ENCODE measurements at regions not wholly inside any gene's neighbourhood (a gene's known extent, or its start where the extent isn't known, plus 50 kb on each side); places are given as distances from the start of the nearest gene placed in this dataset.

DNA sequence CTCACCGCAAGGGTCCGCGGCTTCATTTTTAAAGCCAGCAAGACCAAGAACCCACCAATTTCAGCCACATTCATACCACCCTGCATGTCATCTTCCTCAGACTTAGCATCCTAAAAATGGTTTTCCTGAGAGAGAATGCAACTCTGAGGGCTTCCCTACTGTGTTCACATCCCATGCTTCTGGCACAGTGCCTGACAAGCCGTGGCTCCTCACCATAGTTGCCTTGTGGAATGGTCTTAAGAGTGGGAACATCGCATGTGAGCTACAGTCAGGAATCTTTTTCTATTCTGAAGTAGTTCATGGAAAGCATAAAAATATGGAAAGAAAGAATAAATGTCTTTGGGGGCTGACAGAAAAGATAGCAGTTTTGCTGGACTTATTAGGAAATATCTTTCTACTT, 120.3 kb downstream of the RAP2B start:
- no peak overlapping the region for H3K4me3 ChIP-seq (ENCODE audit: low read depth, low read length)
- peak; percentile 38 for DNase-seq (ENCODE audit: low read depth)
- no peak for TF ChIP-seq CTCF (conservative IDR thresholded peaks at IDR 0.05; ENCODE audit: low read depth, low read length)

- TF ChIP-seq CTCF (conservative IDR thresholded peaks at IDR 0.05; ENCODE audit: low read depth, low read length): no peak
- no peak overlapping the region for H3K4me3 ChIP-seq (ENCODE audit: low read depth, low read length)
- peak; percentile 96 for DNase-seq (ENCODE audit: low read depth)
Measured at GRCh38 chr3:153284282-153284938, 122.4 kb downstream of the RAP2B start.

GRCh38 chr3:153285194-153285641, 123.2 kb downstream of the RAP2B start:
- peak; percentile 44 for TF ChIP-seq CTCF (conservative IDR thresholded peaks at IDR 0.05; ENCODE audit: low read depth, low read length)
- DNase-seq (ENCODE audit: low read depth): peak; percentile 69
- no peak overlapping the region for H3K4me3 ChIP-seq (ENCODE audit: low read depth, low read length)

DNA sequence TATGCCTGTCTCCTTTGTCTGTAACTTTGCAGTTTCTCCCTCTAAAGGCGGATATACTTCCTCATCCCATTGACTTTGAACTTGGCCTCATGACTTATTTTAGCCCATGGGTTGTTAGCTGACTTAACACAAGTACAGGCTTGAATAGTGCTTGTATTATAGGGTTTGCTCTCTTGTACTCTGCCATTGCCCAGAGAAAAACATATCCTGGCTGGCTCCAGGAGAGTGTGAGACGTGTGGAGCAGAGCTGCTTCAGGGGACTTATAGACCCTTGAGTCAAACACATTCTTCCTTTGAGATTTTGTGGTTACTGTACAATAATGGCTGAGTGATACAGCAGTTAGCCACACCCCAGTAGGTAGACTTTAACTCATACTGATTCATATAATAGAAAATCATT, 124.0 kb downstream of the RAP2B start:
- TF ChIP-seq CTCF (conservative IDR thresholded peaks at IDR 0.05; ENCODE audit: low read depth, low read length): no peak
- DNase-seq (ENCODE audit: low read depth): no peak
- H3K4me3 ChIP-seq (ENCODE audit: low read depth, low read length): no peak overlapping the region

DNA sequence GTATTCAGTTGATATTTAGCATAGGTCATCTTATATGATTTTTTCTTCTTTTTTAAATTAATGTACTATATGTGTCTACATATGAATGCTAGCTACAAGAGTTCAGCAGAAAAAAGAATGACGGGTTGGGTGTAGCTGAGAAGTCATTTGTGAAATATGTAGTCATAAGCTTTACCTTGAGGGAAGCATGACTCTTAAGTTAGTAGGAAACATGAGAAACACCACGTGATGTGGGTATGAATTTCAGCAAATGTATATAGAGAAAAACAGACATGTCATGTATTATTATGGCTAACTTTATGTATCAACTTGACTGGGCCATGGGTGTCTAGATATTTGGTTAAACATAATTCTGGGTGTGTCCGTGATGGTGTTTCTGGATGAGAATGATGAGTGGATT, 125.0 kb downstream of the RAP2B start:
- H3K4me3 ChIP-seq (ENCODE audit: low read depth, low read length): no peak overlapping the region
- no peak for DNase-seq (ENCODE audit: low read depth)

DNA sequence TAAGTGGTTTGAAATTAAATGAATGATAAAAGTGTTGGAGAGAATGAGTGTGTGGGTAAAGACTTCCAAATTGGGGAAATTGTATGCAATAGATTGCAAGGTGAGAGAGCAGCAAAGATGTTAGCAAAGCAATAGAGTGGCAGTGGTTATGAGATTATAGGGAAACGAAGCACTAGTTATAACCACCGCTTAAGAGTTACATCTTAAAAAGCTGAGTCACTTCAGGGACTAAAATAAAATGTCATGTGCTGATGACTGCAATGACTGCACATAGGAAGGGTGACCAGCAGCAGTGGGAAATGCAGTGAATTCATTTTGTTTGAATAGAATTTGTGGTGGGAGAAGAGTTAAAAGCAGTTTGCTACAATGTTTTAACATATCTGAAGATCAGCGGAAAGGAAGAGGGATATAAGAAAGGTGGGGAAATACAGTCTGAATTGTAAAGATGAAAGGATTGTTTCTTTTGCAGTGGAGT, 127.3 kb downstream of the RAP2B start:
- DNase-seq (ENCODE audit: low read depth): peak; percentile 37
- no peak for TF ChIP-seq CTCF (conservative IDR thresholded peaks at IDR 0.05; ENCODE audit: low read depth, low read length)

More for the DNA sequence above, 125.0 kb downstream of the RAP2B start:
- TF ChIP-seq CTCF (conservative IDR thresholded peaks at IDR 0.05; ENCODE audit: low read depth, low read length): no peak

More for the DNA sequence above, 127.3 kb downstream of the RAP2B start:
- no peak overlapping the region for H3K4me3 ChIP-seq (ENCODE audit: low read depth, low read length)

All from choroid plexus epithelial cell (primary cell).